PC-9 (cell line): ENCODE measurements at regions not wholly inside any gene's neighbourhood (a gene's known extent, or its start where the extent isn't known, plus 50 kb on each side); places are given as distances from the start of the nearest gene placed in this dataset.

Experiments used
- BruUV-seq: library from RNA; stranded (reverse); fragments of 400-500 nt; replicated peaks from 2 replicates; lab custom pipeline; 2021; lab: Mats Ljungman, UMichigan
- CTCF ChIA-PET: fragments of 300-600 bp; sonication (Branson Sonifier 250); formaldehyde crosslinking; loops from one replicate; lab custom pipeline; 2022; ENCODE audit warnings: antibody characterized with exemption; lab: Charles Lee
- POLR2A ChIA-PET: fragments of 300-600 bp; sonication (Branson Sonifier 250); formaldehyde crosslinking; loops from one replicate; lab custom pipeline; 2022; ENCODE audit warnings: antibody characterized with exemption; ENCODE audit not compliant: unreplicated experiment; lab: Charles Lee
- DNase-seq, 2 experiments: peaks; one replicate each; pipeline versions ENCODE4 v3.0.0 to v3.0.0-alpha.2; 2015 to 2022; ENCODE audit warnings: mixed read lengths in 1 of 2
- H2AFZ ChIP-seq: fragments of 200-600 bp; sonication (generic); 2 replicates; pipeline ENCODE4 v1.8.1; 2017; ENCODE audit warnings: antibody characterized with exemption
- H3F3A ChIP-seq: fragments of 200-600 bp; sonication (generic); 2 replicates; pipeline ENCODE4 v1.8.1; 2017; ENCODE audit warnings: antibody characterized with exemption, mild to moderate bottlenecking, low read depth; ENCODE audit not compliant: insufficient read depth
- H3K27ac ChIP-seq: fragments of 200-600 bp; sonication (generic); 2 replicates; pipeline ENCODE4 v1.6.1; 2016; ENCODE audit warnings: mixed run types
- H3K27me3 ChIP-seq: fragments of 200-600 bp; sonication (generic); 2 replicates; pipeline ENCODE4 v1.6.1; 2016; ENCODE audit warnings: low read depth, mixed run types; ENCODE audit not compliant: insufficient read depth
- H3K36me3 ChIP-seq: fragments of 200-600 bp; sonication (generic); 2 replicates; pipeline ENCODE4 v1.6.1; 2016; ENCODE audit warnings: low read depth, mixed run types
- H3K4me1 ChIP-seq: fragments of 200-600 bp; sonication (generic); replicated peaks from 2 replicates; pipeline ENCODE4 v1.6.1; 2016; ENCODE audit warnings: mixed run types; ENCODE audit not compliant: insufficient read depth
- H3K4me2 ChIP-seq: fragments of 200-600 bp; sonication (generic); 2 replicates; pipeline ENCODE4 v1.6.1; 2017; ENCODE audit warnings: mixed run types
- H3K4me3 ChIP-seq: fragments of 200-600 bp; sonication (generic); 2 replicates; pipeline ENCODE4 v1.6.1; 2016; ENCODE audit warnings: mixed run types
- H3K79me2 ChIP-seq: fragments of 200-600 bp; sonication (generic); 2 replicates; pipeline ENCODE4 v1.6.1; 2017; ENCODE audit warnings: low read depth, mixed run types
- H3K9me2 ChIP-seq: fragments of 200-600 bp; sonication (generic); 2 replicates; pipeline ENCODE4 v1.8.1; 2017; ENCODE audit warnings: mild to moderate bottlenecking; ENCODE audit not compliant: insufficient read depth
- H3K9me3 ChIP-seq: fragments of 200-600 bp; sonication (generic); 2 replicates; pipeline ENCODE4 v1.8.1; 2016; ENCODE audit warnings: low read depth; ENCODE audit not compliant: insufficient read depth
- H4K20me1 ChIP-seq: fragments of 200-600 bp; sonication (generic); 2 replicates; pipeline ENCODE4 v1.8.1; 2017; ENCODE audit not compliant: insufficient read depth
- EZH2 ChIP-seq: fragments of 200-600 bp; sonication (generic); IDR thresholded peaks from 2 replicates; pipeline ENCODE4 v1.8.0; 2017; ENCODE audit warnings: antibody characterized with exemption, low read depth
- intact Hi-C: fragments of 100-400 bp; cut with micrococcal nuclease; formaldehyde crosslinking; loops from one replicate; pipeline ENCODE4 v1.10.0; 2022; ENCODE audit not compliant: unreplicated experiment
- TF ChIP-seq, protein P1 (sequence below): fragments of 200-600 bp; sonication (generic); conservative IDR thresholded peaks from 2 replicates; pipeline ENCODE4 v1.6.1; 2017; ENCODE audit warnings: mixed run types, antibody characterized with exemption, mild to moderate bottlenecking, moderate library complexity

DNA sequence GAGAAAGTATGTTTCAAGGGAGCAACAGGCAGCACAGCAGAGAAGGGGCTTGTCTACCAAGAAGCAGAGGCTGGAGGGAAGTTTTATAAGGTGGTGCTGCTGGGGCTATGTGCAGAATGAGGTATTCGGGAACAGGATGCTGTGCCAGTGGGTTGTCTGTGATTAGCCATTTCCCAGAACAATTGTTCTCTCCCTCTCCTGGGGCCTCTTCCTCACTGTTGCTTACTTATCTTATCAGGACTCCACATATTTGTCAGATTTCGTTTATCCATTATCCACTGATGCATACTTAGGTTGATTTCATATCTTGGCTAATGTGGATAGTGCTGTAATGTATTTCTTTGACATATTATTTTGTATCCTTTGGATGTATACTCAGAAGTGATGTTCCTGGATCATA is 195.1 kb upstream of the RTL1 start:
- Histone ChIP-seq H3K4me2 (no peak overlapping the region), H3K4me1 (0 out of 2 replicates have a peak, but pooled peaks cover 4% of the 10 kb centered on the region), H3K27ac (no peak overlapping the region), H3K9me2 (no peaks in the 10 kb centered on the region), H3K4me3 (no peak overlapping the region), H3K79me2 (no peaks in the 10 kb centered on the region), H3K9me3 (no peaks in the 10 kb centered on the region; the same call in 1 of the 2 replicates), H3F3A (no peaks in the 10 kb centered on the region), H4K20me1 (no peaks in the 10 kb centered on the region), H3K36me3 (no peaks in the 10 kb centered on the region), H2AFZ (no peak overlapping the region), H3K27me3 (no peaks in the 10 kb centered on the region)
- CTCF ChIA-PET: no interaction called here
- intact Hi-C loops: no loop called here
- DNase-seq: no peak
- TF ChIP-seq, protein P1, sequence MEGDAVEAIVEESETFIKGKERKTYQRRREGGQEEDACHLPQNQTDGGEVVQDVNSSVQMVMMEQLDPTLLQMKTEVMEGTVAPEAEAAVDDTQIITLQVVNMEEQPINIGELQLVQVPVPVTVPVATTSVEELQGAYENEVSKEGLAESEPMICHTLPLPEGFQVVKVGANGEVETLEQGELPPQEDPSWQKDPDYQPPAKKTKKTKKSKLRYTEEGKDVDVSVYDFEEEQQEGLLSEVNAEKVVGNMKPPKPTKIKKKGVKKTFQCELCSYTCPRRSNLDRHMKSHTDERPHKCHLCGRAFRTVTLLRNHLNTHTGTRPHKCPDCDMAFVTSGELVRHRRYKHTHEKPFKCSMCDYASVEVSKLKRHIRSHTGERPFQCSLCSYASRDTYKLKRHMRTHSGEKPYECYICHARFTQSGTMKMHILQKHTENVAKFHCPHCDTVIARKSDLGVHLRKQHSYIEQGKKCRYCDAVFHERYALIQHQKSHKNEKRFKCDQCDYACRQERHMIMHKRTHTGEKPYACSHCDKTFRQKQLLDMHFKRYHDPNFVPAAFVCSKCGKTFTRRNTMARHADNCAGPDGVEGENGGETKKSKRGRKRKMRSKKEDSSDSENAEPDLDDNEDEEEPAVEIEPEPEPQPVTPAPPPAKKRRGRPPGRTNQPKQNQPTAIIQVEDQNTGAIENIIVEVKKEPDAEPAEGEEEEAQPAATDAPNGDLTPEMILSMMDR: no peak
- TF ChIP-seq EZH2: no peak
- POLR2A ChIA-PET: no interaction called here
- no TSS peak for BruUV-seq

GRCh38 chr14:101101456-101102056 is 198.0 kb upstream of the RTL1 start:
- no peaks in the 10 kb centered on the region for H3F3A ChIP-seq
- no TSS peak for BruUV-seq
- no peaks in the 10 kb centered on the region for H3K9me2 ChIP-seq
- H3K79me2 ChIP-seq: no peaks in the 10 kb centered on the region
- H2AFZ ChIP-seq: no peak overlapping the region
- DNase-seq: no peak
- POLR2A ChIA-PET: no interaction called here
- no peaks in the 10 kb centered on the region for H4K20me1 ChIP-seq
- 0 out of 2 replicates have a peak, but pooled peaks cover 4% of the 10 kb centered on the region for H3K4me1 ChIP-seq
- no peak overlapping the region for H3K4me3 ChIP-seq
- CTCF ChIA-PET: no interaction called here
- H3K36me3 ChIP-seq: no peaks in the 10 kb centered on the region
- intact Hi-C loops: no loop called here
- H3K4me2 ChIP-seq: no peak overlapping the region
- H3K27ac ChIP-seq: no peak overlapping the region
- H3K27me3 ChIP-seq: no peaks in the 10 kb centered on the region
- no peaks in the 10 kb centered on the region; the same call in 1 of the 2 replicates for H3K9me3 ChIP-seq
- TF ChIP-seq EZH2: no peak
- TF ChIP-seq, protein P1: no peak

GRCh38 chr14:101102875-101103274 is 199.4 kb upstream of the RTL1 start:
- Histone ChIP-seq H3K9me2 (no peaks in the 10 kb centered on the region), H3K27me3 (no peaks in the 10 kb centered on the region), H3K79me2 (no peaks in the 10 kb centered on the region), H3K4me2 (no peak overlapping the region), H3F3A (no peaks in the 10 kb centered on the region), H2AFZ (no peak overlapping the region), H3K4me3 (no peak overlapping the region), H3K4me1 (0 out of 2 replicates have a peak, but pooled peaks cover 4% of the 10 kb centered on the region), H3K27ac (no peak overlapping the region), H4K20me1 (no peaks in the 10 kb centered on the region), H3K9me3 (no peaks in the 10 kb centered on the region; the same call in 1 of the 2 replicates), H3K36me3 (no peaks in the 10 kb centered on the region)
- intact Hi-C loops: no loop called here
- TF ChIP-seq, protein P1: no peak
- no peak for TF ChIP-seq EZH2
- ChIA-PET CTCF (no interaction called here), POLR2A (no interaction called here)
- BruUV-seq: no TSS peak
- no peak for DNase-seq
